ENCODE measurements at regions not wholly inside any gene's neighbourhood (a gene's known extent, or its start where the extent isn't known, plus 50 kb on each side); places are given as distances from the start of the nearest gene placed in this dataset.

GRCh38 chr6:148274809-148275208, 67.8 kb upstream of the SASH1 start:
- no peaks in the 10 kb centered on the region for H3K9me3 Mint-ChIP-seq
- CTCF ChIA-PET, result no interaction called here
- no peaks in the 10 kb centered on the region for H3K27me3 Mint-ChIP-seq (ENCODE audit: low read depth)
- H3K4me3 Mint-ChIP-seq, result no peak overlapping the region
- no peak for ATAC-seq
- TF ChIP-seq ELF4 (CRISPR knock-in tag; IDR thresholded peaks at IDR 0.05; ENCODE audit: low read depth) (no peak), SOX15 (CRISPR knock-in tag; IDR thresholded peaks at IDR 0.05) (no peak), MLX (CRISPR knock-in tag; IDR thresholded peaks at IDR 0.05) (no peak), OVOL2 (CRISPR knock-in tag; IDR thresholded peaks at IDR 0.05; ENCODE audit: borderline replicate concordance) (no peak)
- DNase-seq (ENCODE audit: low spot score), result no peak
- peaks cover 5% of the 10 kb centered on the region; the same call in 1 of the 2 replicates for H3K4me1 Mint-ChIP-seq
- POLR2A ChIA-PET, result no interaction called here
- H3K36me3 Mint-ChIP-seq, result no peaks in the 10 kb centered on the region
- H3K27ac Mint-ChIP-seq, result no peak overlapping the region

GRCh38 chr6:148285205-148285604, 57.4 kb upstream of the SASH1 start:
- Mint-ChIP-seq H3K9me3 (no peaks in the 10 kb centered on the region; the same call in 1 of the 2 replicates), H3K27me3 (ENCODE audit: low read depth) (no peaks in the 10 kb centered on the region), H3K4me1 (no peaks in the 10 kb centered on the region), H3K27ac (no peak overlapping the region), H3K36me3 (no peaks in the 10 kb centered on the region), H3K4me3 (no peak overlapping the region)
- ChIA-PET POLR2A (no interaction called here), CTCF (no interaction called here)
- no peak for ATAC-seq
- TF ChIP-seq HMGA2 (CRISPR knock-in tag; IDR thresholded peaks at IDR 0.05) (no peak), TCF7 (CRISPR knock-in tag; IDR thresholded peaks at IDR 0.05; ENCODE audit: low read depth) (no peak), ZNF423 (CRISPR knock-in tag; IDR thresholded peaks at IDR 0.05) (no peak), TP53 (CRISPR knock-in tag; IDR thresholded peaks at IDR 0.05) (no peak)
- TF ChIP-seq, protein P1, sequence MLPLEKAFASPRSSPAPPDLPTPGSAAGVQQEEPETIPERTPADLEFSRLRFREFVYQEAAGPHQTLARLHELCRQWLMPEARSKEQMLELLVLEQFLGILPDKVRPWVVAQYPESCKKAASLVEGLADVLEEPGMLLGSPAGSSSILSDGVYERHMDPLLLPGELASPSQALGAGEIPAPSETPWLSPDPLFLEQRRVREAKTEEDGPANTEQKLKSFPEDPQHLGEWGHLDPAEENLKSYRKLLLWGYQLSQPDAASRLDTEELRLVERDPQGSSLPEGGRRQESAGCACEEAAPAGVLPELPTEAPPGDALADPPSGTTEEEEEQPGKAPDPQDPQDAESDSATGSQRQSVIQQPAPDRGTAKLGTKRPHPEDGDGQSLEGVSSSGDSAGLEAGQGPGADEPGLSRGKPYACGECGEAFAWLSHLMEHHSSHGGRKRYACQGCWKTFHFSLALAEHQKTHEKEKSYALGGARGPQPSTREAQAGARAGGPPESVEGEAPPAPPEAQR (CRISPR knock-in tag; IDR thresholded peaks at IDR 0.05), result no peak
- no peak for DNase-seq (ENCODE audit: low spot score)

GRCh38 chr6:148286563-148286962, 56.1 kb upstream of the SASH1 start:
- H3K4me3 Mint-ChIP-seq, result no peak overlapping the region
- DNase-seq (ENCODE audit: low spot score) (no peak), ATAC-seq (no peak)
- peaks cover 5% of the 10 kb centered on the region for H3K4me1 Mint-ChIP-seq
- H3K36me3 Mint-ChIP-seq, result no peaks in the 10 kb centered on the region
- no peaks in the 10 kb centered on the region for H3K9me3 Mint-ChIP-seq
- H3K27me3 Mint-ChIP-seq (ENCODE audit: low read depth), result no peaks in the 10 kb centered on the region
- TF ChIP-seq, protein P2, sequence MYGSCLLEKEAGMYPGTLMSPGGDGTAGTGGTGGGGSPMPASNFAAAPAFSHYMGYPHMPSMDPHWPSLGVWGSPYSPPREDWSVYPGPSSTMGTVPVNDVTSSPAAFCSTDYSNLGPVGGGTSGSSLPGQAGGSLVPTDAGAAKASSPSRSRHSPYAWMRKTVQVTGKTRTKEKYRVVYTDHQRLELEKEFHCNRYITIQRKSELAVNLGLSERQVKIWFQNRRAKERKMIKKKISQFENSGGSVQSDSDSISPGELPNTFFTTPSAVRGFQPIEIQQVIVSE (CRISPR knock-in tag; IDR thresholded peaks at IDR 0.05; ENCODE audit: borderline replicate concordance), result no peak
- no peak for TF ChIP-seq CBFB (CRISPR knock-in tag; IDR thresholded peaks at IDR 0.05; ENCODE audit: low read depth)
- TF ChIP-seq, protein P3, sequence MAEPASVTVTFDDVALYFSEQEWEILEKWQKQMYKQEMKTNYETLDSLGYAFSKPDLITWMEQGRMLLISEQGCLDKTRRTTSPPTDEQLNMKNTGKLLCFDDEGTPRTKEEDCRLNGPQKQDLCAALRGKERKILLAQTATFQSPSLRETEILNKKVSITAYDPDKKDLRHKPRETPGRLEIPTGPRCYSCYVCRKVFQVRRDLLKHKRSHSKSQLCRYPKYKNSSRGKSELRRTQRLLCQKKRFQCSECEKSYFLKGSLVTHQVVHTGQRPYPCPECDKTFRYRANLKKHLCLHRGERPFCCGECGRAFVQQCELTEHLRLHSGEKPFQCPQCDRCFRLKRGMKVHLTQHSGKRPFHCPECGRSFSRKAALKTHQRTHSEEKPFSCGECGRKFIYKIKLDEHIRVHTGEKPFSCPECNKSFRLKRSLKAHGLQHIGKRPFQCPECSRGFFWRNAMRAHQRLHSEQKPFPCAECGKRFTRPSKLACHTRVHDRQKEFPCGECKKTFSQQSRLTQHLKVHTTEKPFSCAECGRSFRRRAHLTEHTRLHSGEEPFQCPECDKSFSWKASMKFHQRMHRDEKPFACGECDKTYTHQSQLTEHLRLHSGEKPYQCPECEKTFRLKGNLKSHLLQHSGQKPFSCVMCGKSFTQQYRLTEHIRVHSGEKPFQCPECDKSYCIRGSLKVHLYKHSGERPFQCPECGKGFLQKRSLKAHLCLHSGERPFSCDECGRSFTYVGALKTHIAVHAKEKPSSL (CRISPR knock-in tag; conservative IDR thresholded peaks at IDR 0.05), result no peak
- no peak for TF ChIP-seq TCF7 (CRISPR knock-in tag; IDR thresholded peaks at IDR 0.05; ENCODE audit: low read depth)
- no peak for TF ChIP-seq ATF1 (CRISPR knock-in tag; IDR thresholded peaks at IDR 0.05)
- no peak for TF ChIP-seq HMGA2 (CRISPR knock-in tag; IDR thresholded peaks at IDR 0.05)
- TF ChIP-seq SP1 (CRISPR knock-in tag; conservative IDR thresholded peaks at IDR 0.05), result no peak
- no peak for TF ChIP-seq NR3C1 (CRISPR knock-in tag; conservative IDR thresholded peaks at IDR 0.05; ENCODE audit: low read depth)
- no peak for TF ChIP-seq JAZF1 (CRISPR knock-in tag; IDR thresholded peaks at IDR 0.05)
- no peak for TF ChIP-seq ELF4 (CRISPR knock-in tag; IDR thresholded peaks at IDR 0.05; ENCODE audit: low read depth)
- no peak for TF ChIP-seq GABPB1 (CRISPR knock-in tag; IDR thresholded peaks at IDR 0.05)
- no peak for TF ChIP-seq HMGXB4 (CRISPR knock-in tag; IDR thresholded peaks at IDR 0.05)
- CTCF ChIA-PET, result no interaction called here
- H3K27ac Mint-ChIP-seq, result no peak overlapping the region
- POLR2A ChIA-PET, result no interaction called here
